Uterus (tissue), 2 donors: ENCODE measurements at regions not wholly inside any gene's neighbourhood (a gene's known extent, or its start where the extent isn't known, plus 50 kb on each side); places are given as distances from the start of the nearest gene placed in this dataset.

Experiments used
- POLR2A ChIP-seq, 2 donors: fragments of 450-650 bp; IDR thresholded peaks; one replicate each; pipeline ENCODE4 v1.6.1; 2016; ENCODE audit warnings: antibody characterized with exemption in 2 of 2, mild to moderate bottlenecking in 1 of 2, moderate library complexity in 1 of 2
- TF ChIP-seq, protein P1 (sequence below), 4 experiments: fragments of 200-600 bp in 2 of 4; fragments of 450-650 bp in 2 of 4; sonication (generic) in 2 of 4; IDR thresholded peaks; one replicate each; pipeline ENCODE4 v1.5.1; 2016 to 2019; ENCODE audit warnings: antibody characterized with exemption in 4 of 4, mild to moderate bottlenecking in 2 of 4, moderate library complexity in 1 of 4

GRCh38 chr15:62732078-62732477, 310.5 kb upstream of the TPM1 start:
- TF ChIP-seq POLR2A (IDR thresholded peaks at IDR 0.05) = no peak
- TF ChIP-seq, protein P1, sequence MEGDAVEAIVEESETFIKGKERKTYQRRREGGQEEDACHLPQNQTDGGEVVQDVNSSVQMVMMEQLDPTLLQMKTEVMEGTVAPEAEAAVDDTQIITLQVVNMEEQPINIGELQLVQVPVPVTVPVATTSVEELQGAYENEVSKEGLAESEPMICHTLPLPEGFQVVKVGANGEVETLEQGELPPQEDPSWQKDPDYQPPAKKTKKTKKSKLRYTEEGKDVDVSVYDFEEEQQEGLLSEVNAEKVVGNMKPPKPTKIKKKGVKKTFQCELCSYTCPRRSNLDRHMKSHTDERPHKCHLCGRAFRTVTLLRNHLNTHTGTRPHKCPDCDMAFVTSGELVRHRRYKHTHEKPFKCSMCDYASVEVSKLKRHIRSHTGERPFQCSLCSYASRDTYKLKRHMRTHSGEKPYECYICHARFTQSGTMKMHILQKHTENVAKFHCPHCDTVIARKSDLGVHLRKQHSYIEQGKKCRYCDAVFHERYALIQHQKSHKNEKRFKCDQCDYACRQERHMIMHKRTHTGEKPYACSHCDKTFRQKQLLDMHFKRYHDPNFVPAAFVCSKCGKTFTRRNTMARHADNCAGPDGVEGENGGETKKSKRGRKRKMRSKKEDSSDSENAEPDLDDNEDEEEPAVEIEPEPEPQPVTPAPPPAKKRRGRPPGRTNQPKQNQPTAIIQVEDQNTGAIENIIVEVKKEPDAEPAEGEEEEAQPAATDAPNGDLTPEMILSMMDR (IDR thresholded peaks at IDR 0.05) = no peak
